ENCODE measurements at regions not wholly inside any gene's neighbourhood (a gene's known extent, or its start where the extent isn't known, plus 50 kb on each side); places are given as distances from the start of the nearest gene placed in this dataset.

DNA sequence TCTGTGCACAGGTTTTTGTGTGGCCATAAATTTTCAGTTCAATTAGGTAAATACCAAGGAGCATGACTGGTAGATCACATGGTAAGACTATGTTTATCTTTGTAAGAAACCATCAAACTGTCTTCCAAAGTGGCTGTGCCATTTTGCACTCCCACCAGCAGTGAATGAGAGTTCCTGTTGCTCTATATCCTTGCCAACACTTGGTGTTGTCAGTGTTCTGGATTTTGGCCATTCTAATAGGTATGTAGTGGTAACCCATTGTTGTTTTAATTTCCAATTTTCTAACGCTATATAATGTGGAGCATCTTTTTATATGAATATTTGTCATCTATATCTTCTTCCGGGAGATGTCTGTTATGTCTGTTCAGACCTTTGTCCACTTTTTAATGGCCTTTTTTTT, 51.7 kb upstream of the MED4 start:
- TF ChIP-seq, protein P1, sequence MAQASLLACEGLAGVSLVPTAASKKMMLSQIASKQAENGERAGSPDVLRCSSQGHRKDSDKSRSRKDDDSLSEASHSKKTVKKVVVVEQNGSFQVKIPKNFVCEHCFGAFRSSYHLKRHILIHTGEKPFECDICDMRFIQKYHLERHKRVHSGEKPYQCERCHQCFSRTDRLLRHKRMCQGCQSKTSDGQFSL (CRISPR knock-in tag; IDR thresholded peaks at IDR 0.05) = no peak
- no peak for TF ChIP-seq NPAS2 (CRISPR knock-in tag; IDR thresholded peaks at IDR 0.05; ENCODE audit: borderline replicate concordance)
- TF ChIP-seq, protein P2, sequence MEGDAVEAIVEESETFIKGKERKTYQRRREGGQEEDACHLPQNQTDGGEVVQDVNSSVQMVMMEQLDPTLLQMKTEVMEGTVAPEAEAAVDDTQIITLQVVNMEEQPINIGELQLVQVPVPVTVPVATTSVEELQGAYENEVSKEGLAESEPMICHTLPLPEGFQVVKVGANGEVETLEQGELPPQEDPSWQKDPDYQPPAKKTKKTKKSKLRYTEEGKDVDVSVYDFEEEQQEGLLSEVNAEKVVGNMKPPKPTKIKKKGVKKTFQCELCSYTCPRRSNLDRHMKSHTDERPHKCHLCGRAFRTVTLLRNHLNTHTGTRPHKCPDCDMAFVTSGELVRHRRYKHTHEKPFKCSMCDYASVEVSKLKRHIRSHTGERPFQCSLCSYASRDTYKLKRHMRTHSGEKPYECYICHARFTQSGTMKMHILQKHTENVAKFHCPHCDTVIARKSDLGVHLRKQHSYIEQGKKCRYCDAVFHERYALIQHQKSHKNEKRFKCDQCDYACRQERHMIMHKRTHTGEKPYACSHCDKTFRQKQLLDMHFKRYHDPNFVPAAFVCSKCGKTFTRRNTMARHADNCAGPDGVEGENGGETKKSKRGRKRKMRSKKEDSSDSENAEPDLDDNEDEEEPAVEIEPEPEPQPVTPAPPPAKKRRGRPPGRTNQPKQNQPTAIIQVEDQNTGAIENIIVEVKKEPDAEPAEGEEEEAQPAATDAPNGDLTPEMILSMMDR (CRISPR knock-in tag; IDR thresholded peaks at IDR 0.05) = no peak
- no peak for TF ChIP-seq KDM1A (CRISPR knock-in tag; IDR thresholded peaks at IDR 0.05)
- TF ChIP-seq, protein P3, sequence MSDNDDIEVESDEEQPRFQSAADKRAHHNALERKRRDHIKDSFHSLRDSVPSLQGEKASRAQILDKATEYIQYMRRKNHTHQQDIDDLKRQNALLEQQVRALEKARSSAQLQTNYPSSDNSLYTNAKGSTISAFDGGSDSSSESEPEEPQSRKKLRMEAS (IDR thresholded peaks at IDR 0.05) = no peak
- TF ChIP-seq ZNF17 (CRISPR knock-in tag; IDR thresholded peaks at IDR 0.05) = no peak
- TF ChIP-seq POLR2A (IDR thresholded peaks at IDR 0.05; ENCODE audit: insufficient read depth in 1 of 2, low read depth in 2 of 2, low read length in 2 of 2) = no peak
- TF ChIP-seq EZH2 (conservative IDR thresholded peaks at IDR 0.05; ENCODE audit: low read depth, low read length) = no peak
- TF ChIP-seq, protein P4, sequence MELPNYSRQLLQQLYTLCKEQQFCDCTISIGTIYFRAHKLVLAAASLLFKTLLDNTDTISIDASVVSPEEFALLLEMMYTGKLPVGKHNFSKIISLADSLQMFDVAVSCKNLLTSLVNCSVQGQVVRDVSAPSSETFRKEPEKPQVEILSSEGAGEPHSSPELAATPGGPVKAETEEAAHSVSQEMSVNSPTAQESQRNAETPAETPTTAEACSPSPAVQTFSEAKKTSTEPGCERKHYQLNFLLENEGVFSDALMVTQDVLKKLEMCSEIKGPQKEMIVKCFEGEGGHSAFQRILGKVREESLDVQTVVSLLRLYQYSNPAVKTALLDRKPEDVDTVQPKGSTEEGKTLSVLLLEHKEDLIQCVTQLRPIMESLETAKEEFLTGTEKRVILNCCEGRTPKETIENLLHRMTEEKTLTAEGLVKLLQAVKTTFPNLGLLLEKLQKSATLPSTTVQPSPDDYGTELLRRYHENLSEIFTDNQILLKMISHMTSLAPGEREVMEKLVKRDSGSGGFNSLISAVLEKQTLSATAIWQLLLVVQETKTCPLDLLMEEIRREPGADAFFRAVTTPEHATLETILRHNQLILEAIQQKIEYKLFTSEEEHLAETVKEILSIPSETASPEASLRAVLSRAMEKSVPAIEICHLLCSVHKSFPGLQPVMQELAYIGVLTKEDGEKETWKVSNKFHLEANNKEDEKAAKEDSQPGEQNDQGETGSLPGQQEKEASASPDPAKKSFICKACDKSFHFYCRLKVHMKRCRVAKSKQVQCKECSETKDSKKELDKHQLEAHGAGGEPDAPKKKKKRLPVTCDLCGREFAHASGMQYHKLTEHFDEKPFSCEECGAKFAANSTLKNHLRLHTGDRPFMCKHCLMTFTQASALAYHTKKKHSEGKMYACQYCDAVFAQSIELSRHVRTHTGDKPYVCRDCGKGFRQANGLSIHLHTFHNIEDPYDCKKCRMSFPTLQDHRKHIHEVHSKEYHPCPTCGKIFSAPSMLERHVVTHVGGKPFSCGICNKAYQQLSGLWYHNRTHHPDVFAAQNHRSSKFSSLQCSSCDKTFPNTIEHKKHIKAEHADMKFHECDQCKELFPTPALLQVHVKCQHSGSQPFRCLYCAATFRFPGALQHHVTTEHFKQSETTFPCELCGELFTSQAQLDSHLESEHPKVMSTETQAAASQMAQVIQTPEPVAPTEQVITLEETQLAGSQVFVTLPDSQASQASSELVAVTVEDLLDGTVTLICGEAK (IDR thresholded peaks at IDR 0.05) = no peak
- TF ChIP-seq, protein P4 (CRISPR knock-in tag; IDR thresholded peaks at IDR 0.05) = no peak
- TF ChIP-seq SP140L (CRISPR knock-in tag; IDR thresholded peaks at IDR 0.05; ENCODE audit: borderline replicate concordance) = no peak
- TF ChIP-seq SKI (IDR thresholded peaks at IDR 0.05; ENCODE audit: partially characterized antibody) = no peak
- TF ChIP-seq ZNF501 (CRISPR knock-in tag; IDR thresholded peaks at IDR 0.05) = no peak
- TF ChIP-seq, protein P5, sequence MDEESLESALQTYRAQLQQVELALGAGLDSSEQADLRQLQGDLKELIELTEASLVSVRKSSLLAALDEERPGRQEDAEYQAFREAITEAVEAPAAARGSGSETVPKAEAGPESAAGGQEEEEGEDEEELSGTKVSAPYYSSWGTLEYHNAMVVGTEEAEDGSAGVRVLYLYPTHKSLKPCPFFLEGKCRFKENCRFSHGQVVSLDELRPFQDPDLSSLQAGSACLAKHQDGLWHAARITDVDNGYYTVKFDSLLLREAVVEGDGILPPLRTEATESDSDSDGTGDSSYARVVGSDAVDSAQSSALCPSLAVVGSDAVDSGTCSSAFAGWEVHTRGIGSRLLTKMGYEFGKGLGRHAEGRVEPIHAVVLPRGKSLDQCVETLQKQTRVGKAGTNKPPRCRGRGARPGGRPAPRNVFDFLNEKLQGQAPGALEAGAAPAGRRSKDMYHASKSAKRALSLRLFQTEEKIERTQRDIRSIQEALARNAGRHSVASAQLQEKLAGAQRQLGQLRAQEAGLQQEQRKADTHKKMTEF (CRISPR knock-in tag; IDR thresholded peaks at IDR 0.05) = no peak
- TF ChIP-seq, protein P6, sequence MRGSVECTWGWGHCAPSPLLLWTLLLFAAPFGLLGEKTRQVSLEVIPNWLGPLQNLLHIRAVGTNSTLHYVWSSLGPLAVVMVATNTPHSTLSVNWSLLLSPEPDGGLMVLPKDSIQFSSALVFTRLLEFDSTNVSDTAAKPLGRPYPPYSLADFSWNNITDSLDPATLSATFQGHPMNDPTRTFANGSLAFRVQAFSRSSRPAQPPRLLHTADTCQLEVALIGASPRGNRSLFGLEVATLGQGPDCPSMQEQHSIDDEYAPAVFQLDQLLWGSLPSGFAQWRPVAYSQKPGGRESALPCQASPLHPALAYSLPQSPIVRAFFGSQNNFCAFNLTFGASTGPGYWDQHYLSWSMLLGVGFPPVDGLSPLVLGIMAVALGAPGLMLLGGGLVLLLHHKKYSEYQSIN (CRISPR knock-in tag; IDR thresholded peaks at IDR 0.05; ENCODE audit: borderline replicate concordance) = no peak

Measured in HepG2 (cell line).